Activated T-helper 2 cell treated with anti-CD3 and anti-CD28 coated beads, Interferon-gamma antibody, Interleukin-2, Interleukin-4, amounts not matched to agents 10 μg/mL and 5 μg/mL and 100 μg/mL, durations not matched to agents 14 hours and 24 hours and 36 hours (primary cell): ENCODE measurements at regions not wholly inside any gene's neighbourhood (a gene's known extent, or its start where the extent isn't known, plus 50 kb on each side); places are given as distances from the start of the nearest gene placed in this dataset.

Experiments used
- DNase-seq: peaks from one replicate; pipeline ENCODE4 v3.0.0; 2021; ENCODE audit warnings: low spot score
- H3K27ac Mint-ChIP-seq: one replicate; pipeline ENCODE4 v1.8.0; 2021; ENCODE audit warnings: mixed read lengths
- H3K27me3 Mint-ChIP-seq: one replicate; pipeline ENCODE4 v1.8.0; 2021; ENCODE audit warnings: low read depth, mixed read lengths
- H3K36me3 Mint-ChIP-seq: one replicate; pipeline ENCODE4 v1.8.0; 2021; ENCODE audit warnings: low read depth, mixed read lengths
- H3K4me1 Mint-ChIP-seq: one replicate; pipeline ENCODE4 v1.8.0; 2021; ENCODE audit warnings: low read depth, mixed read lengths
- H3K4me3 Mint-ChIP-seq: one replicate; pipeline ENCODE4 v1.8.0; 2021; ENCODE audit warnings: low read depth, mild to moderate bottlenecking, moderate library complexity, mixed read lengths
- H3K9me3 Mint-ChIP-seq: one replicate; pipeline ENCODE4 v1.8.0; 2021; ENCODE audit warnings: mixed read lengths
- intact Hi-C: fragments of 100-400 bp; cut with micrococcal nuclease; formaldehyde crosslinking; loops from one replicate; pipeline ENCODE4 v1.15.1; 2023

DNA sequence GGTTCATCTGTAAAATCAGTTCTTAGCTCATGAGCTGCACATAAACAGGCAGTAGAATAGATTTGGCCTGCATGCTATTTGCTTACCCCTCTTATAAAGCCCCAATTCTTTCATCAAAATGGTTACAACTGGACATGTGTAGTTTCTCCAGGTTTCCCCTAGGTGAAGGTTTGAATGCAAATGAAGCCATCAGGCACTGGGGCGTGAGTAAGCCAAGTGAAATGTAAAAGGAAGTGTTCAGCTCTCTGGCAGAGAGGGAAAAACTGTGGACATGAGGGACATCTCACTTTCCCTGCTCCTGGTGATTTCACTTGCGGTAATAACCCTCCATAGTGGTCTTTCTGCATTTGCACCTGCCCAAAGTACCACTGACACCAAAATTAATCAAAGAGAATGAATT lies 1402.3 kb upstream of the LRRTM1 start:
- Mint-ChIP-seq H3K27me3 (no peaks in the 10 kb centered on the region), H3K4me1 (no peaks in the 10 kb centered on the region)
- intact Hi-C loops = no loop called here

DNA sequence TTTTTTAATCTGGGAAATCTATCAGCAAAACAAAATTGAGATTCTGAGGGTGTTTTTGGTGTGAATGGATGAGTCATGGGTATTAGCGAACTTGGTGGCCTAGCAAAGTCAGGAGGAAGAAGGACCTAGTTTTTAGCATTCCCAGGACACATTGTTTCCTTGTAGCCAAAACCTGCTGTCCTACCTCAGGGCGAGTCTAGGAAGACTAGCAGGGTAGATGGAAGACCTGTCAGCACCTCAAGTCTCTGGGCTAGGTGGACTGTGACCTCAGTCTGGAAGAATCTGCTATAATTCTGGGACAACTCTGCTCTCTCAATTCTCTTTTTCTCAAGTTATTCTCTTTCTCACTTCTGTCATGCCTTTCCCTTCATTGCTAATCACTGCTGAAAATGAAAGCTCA lies 1399.3 kb upstream of the LRRTM1 start:
- Mint-ChIP-seq H3K4me3 (no peak overlapping the region), H3K9me3 (peaks cover 33% of the 10 kb centered on the region), H3K36me3 (no peaks in the 10 kb centered on the region), H3K4me1 (no peaks in the 10 kb centered on the region), H3K27me3 (no peaks in the 10 kb centered on the region), H3K27ac (no peak overlapping the region)
- intact Hi-C loops = no loop called here
- DNase-seq = no peak

More for the DNA sequence above, 1402.3 kb upstream of the LRRTM1 start:
- Mint-ChIP-seq H3K27ac (no peak overlapping the region), H3K4me3 (no peak overlapping the region), H3K9me3 (peaks cover 35% of the 10 kb centered on the region), H3K36me3 (no peaks in the 10 kb centered on the region)
- DNase-seq = no peak

DNA sequence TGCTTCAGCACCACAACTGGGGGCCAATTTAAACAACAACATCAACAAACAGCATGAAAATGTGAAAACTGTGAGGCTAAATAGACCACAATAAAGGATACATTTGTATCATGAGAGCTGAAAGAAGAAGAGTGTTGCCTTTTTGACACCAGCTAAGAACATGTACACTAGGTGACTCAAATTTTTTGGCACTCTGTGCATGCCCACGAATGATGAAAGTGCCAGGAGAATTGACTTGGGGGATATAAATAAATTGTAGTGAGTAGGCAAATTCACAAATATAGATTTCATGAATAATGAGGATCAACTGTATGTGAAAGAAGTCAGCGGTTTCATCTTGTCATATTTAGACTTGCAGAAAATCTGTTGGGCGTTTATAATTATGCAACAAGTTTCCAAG lies 1388.0 kb upstream of the LRRTM1 start:
- Mint-ChIP-seq H3K9me3 (peaks cover 39% of the 10 kb centered on the region), H3K27ac (no peak overlapping the region), H3K4me1 (no peaks in the 10 kb centered on the region), H3K4me3 (no peak overlapping the region), H3K36me3 (no peaks in the 10 kb centered on the region), H3K27me3 (no peaks in the 10 kb centered on the region)
- no peak for DNase-seq
- intact Hi-C loops = no loop called here

DNA sequence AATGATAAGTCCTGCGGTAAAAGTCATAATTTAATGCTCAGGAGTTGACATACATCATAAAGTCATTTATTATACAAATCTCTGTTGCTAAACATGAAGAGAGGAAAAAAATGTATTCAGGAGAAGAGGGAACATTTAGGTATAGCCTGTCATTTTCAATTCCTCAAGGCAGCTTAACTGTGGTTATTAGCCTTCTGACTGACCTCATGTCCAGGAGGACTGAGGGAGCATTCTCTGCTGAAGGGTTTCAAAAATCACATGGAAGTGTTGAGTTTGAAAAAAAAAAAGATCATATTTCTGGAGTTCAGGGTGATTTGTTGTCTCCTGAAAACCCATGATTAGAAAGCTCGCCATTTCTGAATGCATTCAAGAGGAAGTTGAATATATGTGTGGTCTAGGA lies 1371.1 kb upstream of the LRRTM1 start:
- H3K4me3 Mint-ChIP-seq = no peak overlapping the region
- no peak for DNase-seq
- no peaks in the 10 kb centered on the region for H3K27me3 Mint-ChIP-seq
- intact Hi-C loops = no loop called here
- H3K4me1 Mint-ChIP-seq = no peaks in the 10 kb centered on the region
- H3K9me3 Mint-ChIP-seq = peaks cover 10% of the 10 kb centered on the region
- no peak overlapping the region for H3K27ac Mint-ChIP-seq
- H3K36me3 Mint-ChIP-seq = no peaks in the 10 kb centered on the region

DNA sequence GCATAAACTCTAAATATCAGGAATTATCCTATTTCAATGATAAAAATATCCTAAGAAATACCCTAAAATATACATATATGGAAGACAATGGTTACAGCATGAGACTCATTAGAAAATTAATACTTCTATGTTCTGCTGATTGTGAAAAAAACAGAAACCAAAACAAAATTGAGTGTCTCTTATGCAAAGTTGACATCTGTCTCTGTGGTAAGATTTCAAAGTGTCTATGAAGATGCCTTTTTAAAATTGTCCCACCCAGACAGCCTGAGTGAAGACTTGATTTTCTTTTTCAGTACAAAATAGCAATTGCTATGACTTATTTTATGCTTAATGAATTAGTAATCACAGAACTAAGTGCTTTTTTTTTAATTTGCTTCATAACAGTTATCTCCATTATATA lies 1368.4 kb upstream of the LRRTM1 start:
- H3K36me3 Mint-ChIP-seq = no peaks in the 10 kb centered on the region
- H3K27ac Mint-ChIP-seq = no peak overlapping the region
- intact Hi-C loops = no loop called here
- no peaks in the 10 kb centered on the region for H3K27me3 Mint-ChIP-seq
- H3K4me3 Mint-ChIP-seq = no peak overlapping the region
- no peaks in the 10 kb centered on the region for H3K4me1 Mint-ChIP-seq
- peaks cover 12% of the 10 kb centered on the region for H3K9me3 Mint-ChIP-seq
- DNase-seq = no peak

DNA sequence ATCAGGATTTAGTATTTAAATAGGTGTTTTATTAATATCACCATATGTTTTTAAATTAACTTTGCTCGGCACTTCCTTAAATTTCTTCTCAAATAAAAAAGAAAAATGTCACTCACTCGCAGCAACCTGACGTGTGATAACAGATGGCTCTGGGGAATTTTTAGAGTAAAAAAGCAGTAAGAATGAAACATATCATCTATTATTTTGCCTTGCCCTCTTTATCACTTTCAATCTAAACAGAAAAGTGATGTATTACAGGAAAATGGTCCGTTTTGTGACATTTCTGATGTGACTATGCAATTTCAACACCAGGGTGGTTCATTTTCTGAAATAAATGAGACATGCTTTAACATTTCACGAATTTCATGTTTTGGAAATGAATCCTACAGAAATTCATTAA lies 1368.0 kb upstream of the LRRTM1 start:
- H3K4me1 Mint-ChIP-seq = no peaks in the 10 kb centered on the region
- intact Hi-C loops = no loop called here
- no peak for DNase-seq
- peaks cover 14% of the 10 kb centered on the region for H3K9me3 Mint-ChIP-seq
- H3K27me3 Mint-ChIP-seq = no peaks in the 10 kb centered on the region
- H3K27ac Mint-ChIP-seq = no peak overlapping the region
- H3K4me3 Mint-ChIP-seq = no peak overlapping the region
- no peaks in the 10 kb centered on the region for H3K36me3 Mint-ChIP-seq

DNA sequence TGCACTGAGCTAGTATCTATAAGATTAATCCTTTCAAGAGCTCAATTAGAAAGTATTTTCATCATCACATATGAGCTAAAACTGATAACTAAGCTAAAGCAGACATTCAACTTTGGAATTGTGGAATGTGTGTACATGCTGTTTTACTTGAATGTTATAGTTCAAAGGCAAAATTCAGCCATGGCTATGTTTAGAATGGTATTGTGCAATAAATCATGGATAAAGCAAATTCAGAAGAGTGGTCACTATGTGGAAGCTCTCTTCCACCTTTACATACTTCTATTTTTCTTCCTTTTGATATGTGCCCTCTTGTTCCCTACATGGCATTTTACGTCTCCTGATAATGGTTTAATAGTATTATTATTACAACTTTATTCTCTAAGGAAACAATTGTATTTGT lies 1366.3 kb upstream of the LRRTM1 start:
- Mint-ChIP-seq H3K9me3 (peaks cover 17% of the 10 kb centered on the region), H3K27ac (no peak overlapping the region), H3K4me3 (no peak overlapping the region), H3K4me1 (no peaks in the 10 kb centered on the region), H3K36me3 (no peaks in the 10 kb centered on the region), H3K27me3 (no peaks in the 10 kb centered on the region)
- intact Hi-C loops = no loop called here
- DNase-seq = no peak

DNA sequence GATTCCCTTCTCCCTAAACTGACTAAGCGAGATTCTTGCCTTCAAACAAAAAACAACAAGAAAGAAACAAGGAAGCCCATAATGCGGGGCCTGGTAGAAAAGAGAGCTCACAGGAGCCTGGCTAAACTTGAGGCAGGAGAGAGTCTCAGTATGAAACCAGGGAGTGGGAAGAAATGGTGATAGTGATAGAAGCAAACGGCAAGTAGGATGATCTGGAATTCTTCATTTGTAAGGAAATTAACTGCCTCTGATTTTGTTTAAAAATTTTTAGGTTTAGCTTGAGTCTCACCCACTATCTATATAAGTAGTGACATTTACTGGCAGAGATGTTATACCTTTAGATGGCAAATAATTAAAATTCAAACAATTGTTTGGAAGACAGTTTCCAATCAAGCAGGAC lies 1356.5 kb upstream of the LRRTM1 start:
- Mint-ChIP-seq H3K4me1 (no peaks in the 10 kb centered on the region), H3K27me3 (no peaks in the 10 kb centered on the region), H3K9me3 (peaks cover 46% of the 10 kb centered on the region)

DNA sequence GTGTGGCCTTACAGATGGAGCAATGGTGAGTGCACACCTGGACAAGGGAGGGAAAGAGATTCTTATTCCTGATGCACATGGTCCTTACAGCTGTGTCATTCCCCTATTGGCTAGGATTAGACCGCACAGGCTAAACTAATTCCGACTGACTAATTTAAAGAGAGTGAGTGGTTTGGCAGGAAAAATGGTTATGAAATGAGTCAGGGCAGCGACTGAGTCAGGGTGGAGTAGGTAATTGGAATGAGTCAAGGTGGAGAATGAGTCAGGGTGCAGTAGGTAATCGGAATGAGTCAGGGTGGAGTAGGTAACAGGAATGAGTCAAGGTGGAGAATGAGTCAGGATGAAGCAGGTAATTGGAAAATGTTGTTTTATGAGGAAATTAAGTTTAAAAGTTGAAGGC lies 1353.7 kb upstream of the LRRTM1 start:
- H3K4me3 Mint-ChIP-seq = no peak overlapping the region

More for the DNA sequence above, 1356.5 kb upstream of the LRRTM1 start:
- no peak overlapping the region for H3K27ac Mint-ChIP-seq
- DNase-seq = no peak
- intact Hi-C loops = no loop called here
- no peaks in the 10 kb centered on the region for H3K36me3 Mint-ChIP-seq
- no peak overlapping the region for H3K4me3 Mint-ChIP-seq

DNA sequence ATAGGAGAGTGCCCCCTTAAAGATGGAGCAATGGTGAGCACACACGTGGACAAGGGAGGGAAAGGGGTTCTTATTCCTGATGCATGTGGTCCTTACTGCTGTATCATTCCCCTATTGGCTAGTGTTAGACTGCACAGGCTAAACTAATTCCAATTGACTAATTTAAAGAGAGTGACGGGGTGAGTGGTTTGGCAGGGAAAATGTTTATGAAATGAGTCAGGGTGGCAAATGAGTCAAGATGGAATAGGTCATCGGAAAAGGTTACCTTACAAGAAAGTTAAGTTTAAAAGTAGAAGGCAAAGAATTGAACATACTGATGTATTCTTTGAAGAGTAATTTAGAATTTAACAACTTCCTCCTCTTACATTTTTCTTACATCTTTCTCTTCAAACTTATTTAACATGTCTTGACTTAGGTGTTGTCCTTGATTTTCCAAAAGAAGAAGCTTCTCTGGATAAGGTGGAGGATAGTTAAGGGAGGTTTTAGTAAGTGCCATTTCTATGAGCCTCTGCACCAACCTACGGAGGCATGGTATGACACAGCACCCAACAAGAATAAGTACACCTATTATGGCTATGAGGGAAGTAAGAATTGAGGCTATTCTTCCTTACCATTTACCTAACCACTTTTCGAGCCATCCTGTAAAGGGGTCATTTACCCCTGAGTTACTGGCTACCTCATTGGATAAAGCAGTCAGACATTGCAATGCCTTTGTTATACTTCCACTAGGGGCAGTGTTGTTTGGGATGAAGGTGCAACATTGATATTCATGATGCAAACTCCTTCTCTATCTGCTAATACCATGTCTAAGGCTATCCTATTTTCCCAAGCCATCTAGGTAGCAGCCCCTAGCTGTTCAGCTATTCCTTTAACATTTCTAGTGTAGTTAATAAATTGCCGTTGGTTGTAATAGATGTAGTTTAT lies 1345.8 kb upstream of the LRRTM1 start:
- Mint-ChIP-seq H3K36me3 (no peaks in the 10 kb centered on the region), H3K27me3 (no peaks in the 10 kb centered on the region), H3K9me3 (peaks cover 59% of the 10 kb centered on the region), H3K27ac (no peak overlapping the region), H3K4me3 (no peak overlapping the region), H3K4me1 (no peaks in the 10 kb centered on the region)
- intact Hi-C loops = no loop called here
- DNase-seq = no peak

More for the DNA sequence above, 1353.7 kb upstream of the LRRTM1 start:
- Mint-ChIP-seq H3K27ac (no peak overlapping the region), H3K36me3 (no peaks in the 10 kb centered on the region), H3K4me1 (no peaks in the 10 kb centered on the region), H3K9me3 (peaks cover 45% of the 10 kb centered on the region), H3K27me3 (no peaks in the 10 kb centered on the region)
- DNase-seq = no peak
- intact Hi-C loops = no loop called here

DNA sequence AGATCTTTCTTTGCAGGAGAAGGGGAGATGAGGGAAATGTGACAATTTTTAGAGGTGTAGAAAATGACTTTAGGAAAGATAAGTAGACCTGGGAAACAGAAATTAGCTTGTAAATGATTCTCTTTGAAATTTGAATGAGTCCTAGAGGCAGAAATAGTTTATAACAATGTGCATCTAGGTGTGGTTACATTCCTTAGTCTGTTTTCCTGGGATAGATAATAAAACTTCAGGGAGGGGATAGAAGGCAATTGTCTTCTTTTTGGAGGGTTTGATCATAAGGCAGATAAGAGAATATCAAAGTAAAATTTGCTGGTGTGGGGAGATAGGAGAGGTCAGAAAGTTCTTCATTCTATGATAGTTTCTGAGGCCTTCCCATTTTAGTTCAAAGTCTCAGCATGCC lies 1344.3 kb upstream of the LRRTM1 start:
- no peak for DNase-seq
- no peak overlapping the region for H3K27ac Mint-ChIP-seq
- no peaks in the 10 kb centered on the region for H3K4me1 Mint-ChIP-seq
- H3K27me3 Mint-ChIP-seq = no peaks in the 10 kb centered on the region
- intact Hi-C loops = no loop called here
- H3K4me3 Mint-ChIP-seq = no peak overlapping the region
- peaks cover 62% of the 10 kb centered on the region for H3K9me3 Mint-ChIP-seq
- no peaks in the 10 kb centered on the region for H3K36me3 Mint-ChIP-seq

DNA sequence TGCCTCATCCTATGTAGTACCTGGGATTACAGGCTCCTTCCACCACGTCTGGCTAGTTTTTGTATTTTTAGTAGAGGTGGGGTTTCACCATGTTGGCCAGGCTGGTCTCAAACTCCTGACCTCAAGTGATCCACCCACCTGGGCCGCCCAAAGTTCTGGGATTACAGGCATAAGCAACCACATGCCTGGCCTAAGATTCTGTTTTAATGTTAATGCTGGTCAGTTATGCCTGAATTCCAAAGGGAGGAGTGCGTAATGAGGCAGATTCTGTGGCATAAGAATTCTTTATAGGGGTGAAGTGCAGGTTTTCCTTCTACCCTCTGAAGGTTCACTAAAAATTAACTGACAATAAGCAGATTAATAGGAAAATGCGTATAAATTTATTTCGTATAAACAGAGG lies 1343.8 kb upstream of the LRRTM1 start:
- Mint-ChIP-seq H3K9me3 (peaks cover 64% of the 10 kb centered on the region), H3K27me3 (no peaks in the 10 kb centered on the region), H3K36me3 (no peaks in the 10 kb centered on the region), H3K4me3 (no peak overlapping the region), H3K27ac (no peak overlapping the region), H3K4me1 (no peaks in the 10 kb centered on the region)
- intact Hi-C loops = no loop called here
- DNase-seq = no peak

DNA sequence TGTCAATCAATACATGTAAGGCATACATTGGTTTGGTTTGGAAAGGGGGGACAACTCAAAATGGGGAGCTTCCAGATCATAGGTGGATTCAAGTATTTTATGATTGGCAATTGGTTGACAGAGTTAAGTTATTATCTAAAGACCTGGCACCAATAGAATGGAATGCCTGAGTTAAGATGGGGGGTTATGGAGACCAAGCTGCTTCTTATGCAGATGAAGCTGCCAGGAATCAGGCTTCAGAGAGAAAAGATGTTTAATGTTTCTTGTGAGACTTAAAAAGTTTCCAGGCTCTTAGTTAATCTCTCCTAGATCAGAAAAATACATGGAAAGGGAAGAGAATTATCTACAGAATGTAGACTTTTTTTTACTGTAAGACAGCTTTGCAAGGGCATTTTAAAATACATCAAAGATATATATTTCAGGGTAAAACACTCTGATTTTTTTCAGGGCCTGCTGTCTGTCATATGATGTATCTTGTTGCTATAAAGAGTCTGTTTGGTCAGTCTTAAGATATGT lies 1343.2 kb upstream of the LRRTM1 start:
- Mint-ChIP-seq H3K4me1 (no peaks in the 10 kb centered on the region), H3K27me3 (no peaks in the 10 kb centered on the region), H3K36me3 (no peaks in the 10 kb centered on the region), H3K27ac (no peak overlapping the region), H3K4me3 (no peak overlapping the region), H3K9me3 (peaks cover 66% of the 10 kb centered on the region)
- intact Hi-C loops = no loop called here
- DNase-seq = no peak
